Chondrocyte (in vitro differentiated cells): ENCODE measurements at regions not wholly inside any gene's neighbourhood (a gene's known extent, or its start where the extent isn't known, plus 50 kb on each side); places are given as distances from the start of the nearest gene placed in this dataset.

Experiments used
- DNase-seq: peaks from one replicate; pipeline ENCODE4 v3.0.0; 2021; ENCODE audit warnings: mixed read lengths, low spot score
- H3K27ac Mint-ChIP-seq: one replicate; pipeline ENCODE4 v1.8.0; 2021; ENCODE audit warnings: mild to moderate bottlenecking, moderate library complexity, mixed read lengths; ENCODE audit not compliant: unreplicated experiment
- H3K27me3 Mint-ChIP-seq: 2 replicates; pipeline ENCODE4 v1.8.0; 2021; ENCODE audit warnings: low read depth, mixed read lengths
- H3K36me3 Mint-ChIP-seq: 2 replicates; pipeline ENCODE4 v1.8.0; 2021; ENCODE audit warnings: low read depth, mixed read lengths
- H3K4me1 Mint-ChIP-seq: 2 replicates; pipeline ENCODE4 v1.8.0; 2021; ENCODE audit warnings: low read depth, mild to moderate bottlenecking, mixed read lengths
- H3K4me3 Mint-ChIP-seq: one replicate; pipeline ENCODE4 v1.8.0; 2021; ENCODE audit warnings: mild to moderate bottlenecking, moderate library complexity, mixed read lengths; ENCODE audit not compliant: unreplicated experiment
- H3K9me3 Mint-ChIP-seq: 2 replicates; pipeline ENCODE4 v1.8.0; 2021; ENCODE audit warnings: low read depth, mixed read lengths
- CTCF ChIP-seq: fragments of 200-600 bp; sonication (generic); IDR thresholded peaks from 2 replicates; pipeline ENCODE4 v1.5.0; 2021; ENCODE audit warnings: antibody characterized with exemption, mild to moderate bottlenecking, moderate library complexity

GRCh38 chr12:24600996-24601395 lies 347.9 kb downstream of the BCAT1 start:
- H3K36me3 Mint-ChIP-seq, result no peaks in the 10 kb centered on the region
- no peak for DNase-seq
- peak overlapping the region; percentile 85 for H3K27ac Mint-ChIP-seq
- H3K9me3 Mint-ChIP-seq, result no peaks in the 10 kb centered on the region
- no peak overlapping the region for H3K4me3 Mint-ChIP-seq
- no peaks in the 10 kb centered on the region for H3K27me3 Mint-ChIP-seq
- peaks cover 6% of the 10 kb centered on the region for H3K4me1 Mint-ChIP-seq
- no peak for TF ChIP-seq CTCF

GRCh38 chr12:24600551-24600950 lies 348.4 kb downstream of the BCAT1 start:
- no peak overlapping the region for H3K4me3 Mint-ChIP-seq
- no peaks in the 10 kb centered on the region for H3K9me3 Mint-ChIP-seq
- no peak for TF ChIP-seq CTCF
- H3K36me3 Mint-ChIP-seq, result no peaks in the 10 kb centered on the region
- H3K27me3 Mint-ChIP-seq, result no peaks in the 10 kb centered on the region
- peak overlapping the region; percentile 85 for H3K27ac Mint-ChIP-seq
- peaks cover 6% of the 10 kb centered on the region for H3K4me1 Mint-ChIP-seq
- DNase-seq, result no peak

- no peak for TF ChIP-seq CTCF
- Mint-ChIP-seq H3K4me3 (no peak overlapping the region), H3K4me1 (peaks cover 6% of the 10 kb centered on the region), H3K9me3 (no peaks in the 10 kb centered on the region), H3K27ac (no peak overlapping the region), H3K27me3 (no peaks in the 10 kb centered on the region), H3K36me3 (no peaks in the 10 kb centered on the region)
- no peak for DNase-seq
These were observed 349.2 kb downstream of the BCAT1 start for GRCh38 chr12:24599736-24600135.

- Mint-ChIP-seq H3K9me3 (no peaks in the 10 kb centered on the region), H3K4me1 (peaks cover 6% of the 10 kb centered on the region), H3K36me3 (no peaks in the 10 kb centered on the region), H3K4me3 (no peak overlapping the region), H3K27me3 (no peaks in the 10 kb centered on the region), H3K27ac (no peak overlapping the region)
- no peak for DNase-seq
- no peak for TF ChIP-seq CTCF
These were observed 351.3 kb downstream of the BCAT1 start for GRCh38 chr12:24597580-24597979.

- no peaks in the 10 kb centered on the region for H3K9me3 Mint-ChIP-seq
These were observed 352.0 kb downstream of the BCAT1 start for GRCh38 chr12:24596768-24597388.

More at GRCh38 chr12:24596768-24597388, 352.0 kb downstream of the BCAT1 start:
- H3K36me3 Mint-ChIP-seq, result no peaks in the 10 kb centered on the region
- peak; percentile 94 for TF ChIP-seq CTCF
- H3K4me1 Mint-ChIP-seq, result peaks cover 6% of the 10 kb centered on the region
- no peaks in the 10 kb centered on the region for H3K27me3 Mint-ChIP-seq
- no peak for DNase-seq
- H3K4me3 Mint-ChIP-seq, result no peak overlapping the region
- no peak overlapping the region for H3K27ac Mint-ChIP-seq
